ENCODE measurements at regions not wholly inside any gene's neighbourhood (a gene's known extent, or its start where the extent isn't known, plus 50 kb on each side); places are given as distances from the start of the nearest gene placed in this dataset.

- TF ChIP-seq MAX (IDR thresholded peaks at IDR 0.05; ENCODE audit: low read depth, low read length) (no peak), POLR2A (IDR thresholded peaks at IDR 0.05; ENCODE audit: extremely low read depth, insufficient read length) (no peak), MYC (IDR thresholded peaks at IDR 0.05; ENCODE audit: low read depth, low read length) (no peak)
- TF ChIP-seq, protein P1, sequence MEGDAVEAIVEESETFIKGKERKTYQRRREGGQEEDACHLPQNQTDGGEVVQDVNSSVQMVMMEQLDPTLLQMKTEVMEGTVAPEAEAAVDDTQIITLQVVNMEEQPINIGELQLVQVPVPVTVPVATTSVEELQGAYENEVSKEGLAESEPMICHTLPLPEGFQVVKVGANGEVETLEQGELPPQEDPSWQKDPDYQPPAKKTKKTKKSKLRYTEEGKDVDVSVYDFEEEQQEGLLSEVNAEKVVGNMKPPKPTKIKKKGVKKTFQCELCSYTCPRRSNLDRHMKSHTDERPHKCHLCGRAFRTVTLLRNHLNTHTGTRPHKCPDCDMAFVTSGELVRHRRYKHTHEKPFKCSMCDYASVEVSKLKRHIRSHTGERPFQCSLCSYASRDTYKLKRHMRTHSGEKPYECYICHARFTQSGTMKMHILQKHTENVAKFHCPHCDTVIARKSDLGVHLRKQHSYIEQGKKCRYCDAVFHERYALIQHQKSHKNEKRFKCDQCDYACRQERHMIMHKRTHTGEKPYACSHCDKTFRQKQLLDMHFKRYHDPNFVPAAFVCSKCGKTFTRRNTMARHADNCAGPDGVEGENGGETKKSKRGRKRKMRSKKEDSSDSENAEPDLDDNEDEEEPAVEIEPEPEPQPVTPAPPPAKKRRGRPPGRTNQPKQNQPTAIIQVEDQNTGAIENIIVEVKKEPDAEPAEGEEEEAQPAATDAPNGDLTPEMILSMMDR (IDR thresholded peaks at IDR 0.05; ENCODE audit: low read depth, low read length) = no peak
- no peak overlapping the region for H3K4me3 ChIP-seq (ENCODE audit: low read depth, low read length)
- DNase-seq (ENCODE audit: low read depth) = no peak
Measured at GRCh38 chr4:119873794-119874325, 192.8 kb downstream of the MAD2L1 start.

GRCh38 chr4:119873132-119873531, 193.5 kb downstream of the MAD2L1 start:
- TF ChIP-seq, protein P1 (IDR thresholded peaks at IDR 0.05; ENCODE audit: low read depth, low read length) = no peak
- no peak for TF ChIP-seq MYC (IDR thresholded peaks at IDR 0.05; ENCODE audit: low read depth, low read length)
- no peak for TF ChIP-seq POLR2A (IDR thresholded peaks at IDR 0.05; ENCODE audit: extremely low read depth, insufficient read length)
- TF ChIP-seq MAX (IDR thresholded peaks at IDR 0.05; ENCODE audit: low read depth, low read length) = no peak
- no peak for DNase-seq (ENCODE audit: low read depth)
- no peak overlapping the region for H3K4me3 ChIP-seq (ENCODE audit: low read depth, low read length)

- no peak overlapping the region for H3K4me3 ChIP-seq (ENCODE audit: low read depth, low read length)
- DNase-seq (ENCODE audit: low read depth) = no peak
- TF ChIP-seq POLR2A (IDR thresholded peaks at IDR 0.05; ENCODE audit: extremely low read depth, insufficient read length) = no peak
- no peak for TF ChIP-seq MAX (IDR thresholded peaks at IDR 0.05; ENCODE audit: low read depth, low read length)
- TF ChIP-seq MYC (IDR thresholded peaks at IDR 0.05; ENCODE audit: low read depth, low read length) = no peak
- TF ChIP-seq, protein P1 (IDR thresholded peaks at IDR 0.05; ENCODE audit: low read depth, low read length) = no peak
Measured at GRCh38 chr4:119872371-119873016, 194.2 kb downstream of the MAD2L1 start.

DNA sequence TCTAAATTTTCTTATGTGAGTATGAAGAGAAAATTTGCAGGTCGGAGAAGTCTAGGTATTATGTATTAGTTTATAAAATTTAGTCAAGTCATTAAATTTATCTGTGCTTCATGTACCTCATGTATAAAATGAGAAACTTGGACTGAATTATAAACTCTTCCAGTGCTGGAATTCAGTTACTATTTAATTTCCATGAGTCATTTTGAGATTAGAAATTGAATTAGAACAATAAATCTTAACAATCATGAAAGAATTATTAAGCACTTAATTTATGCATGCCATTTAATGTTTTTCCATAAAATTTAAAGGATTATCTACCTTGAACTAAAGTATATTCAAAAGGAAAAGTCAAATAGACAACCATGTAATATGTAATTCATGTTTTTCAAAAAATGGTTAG, 195.8 kb downstream of the MAD2L1 start:
- no peak for TF ChIP-seq POLR2A (IDR thresholded peaks at IDR 0.05; ENCODE audit: extremely low read depth, insufficient read length)
- TF ChIP-seq, protein P1 (IDR thresholded peaks at IDR 0.05; ENCODE audit: low read depth, low read length) = no peak
- TF ChIP-seq MYC (IDR thresholded peaks at IDR 0.05; ENCODE audit: low read depth, low read length) = no peak
- TF ChIP-seq MAX (IDR thresholded peaks at IDR 0.05; ENCODE audit: low read depth, low read length) = no peak
- DNase-seq (ENCODE audit: low read depth) = no peak
- no peak overlapping the region for H3K4me3 ChIP-seq (ENCODE audit: low read depth, low read length)

DNA sequence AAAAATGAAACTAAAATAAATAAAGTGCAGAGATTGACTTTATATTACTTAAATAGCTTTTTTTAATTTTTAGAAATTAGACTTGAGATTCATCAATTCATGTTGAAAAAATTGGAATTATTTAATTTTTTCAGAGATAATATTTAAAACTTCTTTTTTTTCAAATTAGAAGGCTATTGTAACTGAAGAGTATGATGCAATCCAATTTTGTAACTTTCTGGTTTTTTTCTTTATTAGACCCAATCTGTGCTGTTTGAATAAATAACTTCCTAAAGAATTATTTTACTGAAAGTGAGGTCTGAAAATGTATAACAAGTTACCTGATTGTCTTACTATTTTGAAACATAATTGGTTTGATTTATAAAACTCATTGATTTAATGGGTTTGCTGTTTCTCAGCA, 200.9 kb downstream of the MAD2L1 start:
- DNase-seq (ENCODE audit: low read depth) = no peak
- H3K4me3 ChIP-seq (ENCODE audit: low read depth, low read length) = no peak overlapping the region
- TF ChIP-seq, protein P1 (IDR thresholded peaks at IDR 0.05; ENCODE audit: low read depth, low read length) = no peak
- TF ChIP-seq POLR2A (IDR thresholded peaks at IDR 0.05; ENCODE audit: extremely low read depth, insufficient read length) (no peak), MAX (IDR thresholded peaks at IDR 0.05; ENCODE audit: low read depth, low read length) (no peak), MYC (IDR thresholded peaks at IDR 0.05; ENCODE audit: low read depth, low read length) (no peak)
